Gastrocnemius medialis (tissue), 4 donors: ENCODE measurements at regions not wholly inside any gene's neighbourhood (a gene's known extent, or its start where the extent isn't known, plus 50 kb on each side); places are given as distances from the start of the nearest gene placed in this dataset.

ENCODE experiments used
- CTCF ChIP-seq, 5 experiments: fragments of 450-650 bp in 3 of 5; fragments of 200-600 bp in 2 of 5; sonication (generic) in 2 of 5; IDR thresholded peaks in 4 of 5; conservative IDR thresholded peaks in 1 of 5; 1 replicate in 4 of 5; 2 replicates in 1 of 5; pipeline ENCODE4 v1.5.1; 2016 to 2019; ENCODE audit warnings: antibody characterized with exemption in 5 of 5, mild to moderate bottlenecking in 3 of 5, moderate library complexity in 3 of 5
- POLR2A ChIP-seq, 2 donors: fragments of 450-650 bp; IDR thresholded peaks; one replicate each; pipeline ENCODE4 v1.6.1; 2017; ENCODE audit warnings: antibody characterized with exemption in 2 of 2, mild to moderate bottlenecking in 2 of 2, moderate library complexity in 2 of 2

GRCh38 chr4:71130827-71131603 lies 137.6 kb downstream of the DCK start:
- TF ChIP-seq CTCF (IDR thresholded peaks at IDR 0.05 in 4 of 5, conservative IDR thresholded peaks at IDR 0.05 in 1 of 5) (no peak), POLR2A (IDR thresholded peaks at IDR 0.05) (no peak)
